GM12878 (cell line): ENCODE measurements at regions not wholly inside any gene's neighbourhood (a gene's known extent, or its start where the extent isn't known, plus 50 kb on each side); places are given as distances from the start of the nearest gene placed in this dataset.

Experiments used
- ATAC-seq: fragments of 200-7000 bp; cut with Tn5 transposase; 3 replicates; pipeline ENCODE4 v1.9.1; 2020; ENCODE audit warnings: mild to moderate bottlenecking, moderate library complexity
- BruUV-seq: library from RNA; stranded (reverse); fragments of 400-500 nt; replicated peaks from 2 replicates; lab custom pipeline; 2021; lab: Mats Ljungman, UMichigan
- CTCF ChIA-PET: fragments of 300-600 bp; sonication (Branson Sonifier 250); formaldehyde crosslinking; extraction: SDS; loops from one replicate; lab custom pipeline; 2021; ENCODE audit warnings: inconsistent platforms; lab: Yijun Ruan, JAX
- POLR2A ChIA-PET: fragments of 350-600 bp; formaldehyde crosslinking; extraction: SDS; loops from one replicate; lab custom pipeline; 2021; ENCODE audit warnings: inconsistent platforms; lab: Charles Lee
- RAD21 ChIA-PET: fragments of 300-600 bp; sonication (Branson Sonifier 250); formaldehyde crosslinking; loops from one replicate; lab custom pipeline; 2023; ENCODE audit warnings: antibody characterized with exemption; ENCODE audit not compliant: unreplicated experiment; lab: Charles Lee
- SMC1A ChIA-PET: fragments of 300-600 bp; sonication (Branson Sonifier 250); formaldehyde crosslinking; loops from one replicate; lab custom pipeline; 2023; ENCODE audit not compliant: unreplicated experiment, uncharacterized antibody; lab: Charles Lee
- DNase-seq: peaks from one replicate; pipeline ENCODE4 v3.0.0-alpha.2; 2011; ENCODE audit warnings: low read depth, low spot score
- FAIRE-seq: peaks from 3 replicates; lab custom pipeline; 2011; peaks lifted over from hg19 to GRCh38; lab: Jason Lieb, UNC
- H2AFZ ChIP-seq: 2 replicates; pipeline ENCODE4 v1.6.0; 2011; ENCODE audit warnings: low read depth, low read length, control low read depth; ENCODE audit not compliant: control insufficient read depth
- H3K27ac ChIP-seq: 2 replicates; pipeline ENCODE4 v1.5.1; 2011; ENCODE audit warnings: control low read depth; ENCODE audit not compliant: control insufficient read depth, insufficient read depth
- H3K27me3 ChIP-seq, 2 experiments: replicated peaks in 1 of 2; 2 replicates each; pipeline versions ENCODE4 v1.6.0 to v1.6.1; 2011; ENCODE audit warnings: low read length in 1 of 2; ENCODE audit not compliant: control insufficient read depth in 2 of 2, insufficient read depth in 2 of 2
- H3K36me3 ChIP-seq, 2 experiments: 2 replicates each; pipeline ENCODE4 v1.5.1; 2011; ENCODE audit warnings: low read length in 1 of 2; ENCODE audit not compliant: control insufficient read depth in 2 of 2, insufficient read depth in 2 of 2
- H3K4me1 ChIP-seq: 2 replicates; pipeline ENCODE4 v1.6.1; 2011; ENCODE audit warnings: mild to moderate bottlenecking, low read length, moderate library complexity, mixed read lengths; ENCODE audit not compliant: control insufficient read depth, insufficient read depth
- H3K4me2 ChIP-seq: 2 replicates; pipeline ENCODE4 v1.6.0; 2011; ENCODE audit warnings: control low read depth; ENCODE audit not compliant: control insufficient read depth, insufficient read depth
- H3K4me3 ChIP-seq: fragments of 200-600 bp; sonication (generic); 2 replicates; pipeline ENCODE4 v1.5.1; 2016
- H3K79me2 ChIP-seq: 2 replicates; pipeline ENCODE4 v1.6.0; 2011; ENCODE audit warnings: low read length; ENCODE audit not compliant: control insufficient read depth, insufficient read depth
- H3K9ac ChIP-seq: 2 replicates; pipeline ENCODE4 v1.8.0; 2011; ENCODE audit warnings: low read length, control low read depth, mixed read lengths; ENCODE audit not compliant: control insufficient read depth, insufficient read depth
- H3K9me3 ChIP-seq: replicated peaks from 3 replicates; pipeline ENCODE4 v1.5.1; 2011; ENCODE audit warnings: mild to moderate bottlenecking, low read length; ENCODE audit not compliant: control insufficient read depth, insufficient read depth
- H4K20me1 ChIP-seq: 2 replicates; pipeline ENCODE4 v1.6.0; 2011; ENCODE audit not compliant: control insufficient read depth, insufficient read depth
- CEBPB ChIP-seq, 2 experiments: fragments of 150-350 bp in 1 of 2; IDR thresholded peaks; 2 replicates each; pipeline ENCODE4 v1.6.1; 2012 to 2014; ENCODE audit warnings: low read depth in 2 of 2, low read length in 2 of 2, borderline replicate concordance in 1 of 2, inconsistent platforms in 1 of 2
- FOS ChIP-seq: IDR thresholded peaks from 3 replicates; pipeline ENCODE4 v1.6.1; 2011; ENCODE audit warnings: borderline replicate concordance; ENCODE audit not compliant: insufficient read length; ENCODE audit errors: extremely low read depth
- MTA2 ChIP-seq: fragments of 450-650 bp; IDR thresholded peaks from 2 replicates; pipeline ENCODE4 v1.6.1; 2016; ENCODE audit warnings: low read depth, mild to moderate bottlenecking, moderate library complexity
- SREBF2 ChIP-seq: IDR thresholded peaks from 2 replicates; pipeline ENCODE4 v1.6.1; 2012; ENCODE audit warnings: mild to moderate bottlenecking, low read length
- WGBS: methylation state at CpG from one replicate; pipeline ENCODE4 v1.1.6; 2016; ENCODE audit warnings: low lambda C conversion rate; ENCODE audit not compliant: insufficient replicate concordance, insufficient coverage; ENCODE audit errors: missing lambda C conversion rate; 5-methylcytosine and 5-hydroxymethylcytosine counted together
- in situ Hi-C: fragments of 300-500 bp; cut with MboI; formaldehyde crosslinking; loops from 9 replicates; pipeline ENCODE4 v1.14.3; 2018; ENCODE audit warnings: mixed read lengths
- intact Hi-C: fragments of 100-400 bp; cut with micrococcal nuclease; formaldehyde crosslinking; loops from one replicate; pipeline ENCODE4 v1.14.2; 2022; ENCODE audit not compliant: unreplicated experiment
- TF ChIP-seq, protein P1 (sequence below): fragments of 450-650 bp; IDR thresholded peaks from 2 replicates; pipeline ENCODE4 v1.6.1; 2016; ENCODE audit warnings: mild to moderate bottlenecking
- TF ChIP-seq, protein P2 (sequence below): fragments of 450-650 bp; IDR thresholded peaks from 2 replicates; pipeline ENCODE4 v1.6.1; 2017; ENCODE audit warnings: low read depth, mild to moderate bottlenecking, moderate library complexity

DNA sequence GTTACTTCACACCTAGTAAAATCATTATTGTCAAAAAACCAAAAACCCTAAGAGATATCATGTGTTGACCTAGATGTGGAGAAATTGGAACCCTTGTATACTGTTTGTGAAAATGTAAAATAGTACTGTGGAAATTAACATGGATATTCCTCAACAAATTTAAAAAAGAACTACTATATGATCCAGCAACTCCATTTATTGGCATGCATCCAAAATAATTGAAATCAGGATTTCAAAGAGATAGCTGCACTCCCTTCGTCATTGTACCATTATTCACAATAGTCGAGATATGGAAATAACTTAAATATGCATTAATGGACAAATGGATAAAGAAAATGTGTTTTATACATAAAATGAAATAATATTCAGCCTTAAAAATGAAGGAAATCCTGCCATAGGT is 105.3 kb upstream of the ZC3H15 start:
- H3K27me3 ChIP-seq: no peaks in the 10 kb centered on the region
- POLR2A ChIA-PET: no interaction called here
- no peak overlapping the region for H3K4me3 ChIP-seq
- CTCF ChIA-PET: no interaction called here
- BruUV-seq: no TSS peak
- in situ Hi-C loops (no loop called here), intact Hi-C loops (no loop called here)
- H3K4me1 ChIP-seq: no peaks in the 10 kb centered on the region
- TF ChIP-seq, protein P1, sequence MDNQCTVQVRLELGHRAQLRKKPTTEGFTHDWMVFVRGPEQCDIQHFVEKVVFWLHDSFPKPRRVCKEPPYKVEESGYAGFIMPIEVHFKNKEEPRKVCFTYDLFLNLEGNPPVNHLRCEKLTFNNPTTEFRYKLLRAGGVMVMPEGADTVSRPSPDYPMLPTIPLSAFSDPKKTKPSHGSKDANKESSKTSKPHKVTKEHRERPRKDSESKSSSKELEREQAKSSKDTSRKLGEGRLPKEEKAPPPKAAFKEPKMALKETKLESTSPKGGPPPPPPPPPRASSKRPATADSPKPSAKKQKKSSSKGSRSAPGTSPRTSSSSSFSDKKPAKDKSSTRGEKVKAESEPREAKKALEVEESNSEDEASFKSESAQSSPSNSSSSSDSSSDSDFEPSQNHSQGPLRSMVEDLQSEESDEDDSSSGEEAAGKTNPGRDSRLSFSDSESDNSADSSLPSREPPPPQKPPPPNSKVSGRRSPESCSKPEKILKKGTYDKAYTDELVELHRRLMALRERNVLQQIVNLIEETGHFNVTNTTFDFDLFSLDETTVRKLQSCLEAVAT: no peak
- TF ChIP-seq FOS: no peak
- TF ChIP-seq, protein P2, sequence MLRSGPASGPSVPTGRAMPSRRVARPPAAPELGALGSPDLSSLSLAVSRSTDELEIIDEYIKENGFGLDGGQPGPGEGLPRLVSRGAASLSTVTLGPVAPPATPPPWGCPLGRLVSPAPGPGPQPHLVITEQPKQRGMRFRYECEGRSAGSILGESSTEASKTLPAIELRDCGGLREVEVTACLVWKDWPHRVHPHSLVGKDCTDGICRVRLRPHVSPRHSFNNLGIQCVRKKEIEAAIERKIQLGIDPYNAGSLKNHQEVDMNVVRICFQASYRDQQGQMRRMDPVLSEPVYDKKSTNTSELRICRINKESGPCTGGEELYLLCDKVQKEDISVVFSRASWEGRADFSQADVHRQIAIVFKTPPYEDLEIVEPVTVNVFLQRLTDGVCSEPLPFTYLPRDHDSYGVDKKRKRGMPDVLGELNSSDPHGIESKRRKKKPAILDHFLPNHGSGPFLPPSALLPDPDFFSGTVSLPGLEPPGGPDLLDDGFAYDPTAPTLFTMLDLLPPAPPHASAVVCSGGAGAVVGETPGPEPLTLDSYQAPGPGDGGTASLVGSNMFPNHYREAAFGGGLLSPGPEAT: no peak
- no peak overlapping the region for H3K27ac ChIP-seq
- no peak for ATAC-seq
- H3K9ac ChIP-seq: no peak overlapping the region
- no peaks in the 10 kb centered on the region for H4K20me1 ChIP-seq
- RAD21 ChIA-PET: no interaction called here
- no peaks in the 10 kb centered on the region for H3K79me2 ChIP-seq
- WGBS: 97% methylated on average over 2 of the region's 2 CpGs
- peaks cover under 1% of the 10 kb centered on the region; the same call in 2 of the 3 replicates for H3K9me3 ChIP-seq
- SMC1A ChIA-PET: no interaction called here
- no peak overlapping the region for H2AFZ ChIP-seq
- H3K4me2 ChIP-seq: no peak overlapping the region
- FAIRE-seq: no peak
- no peaks in the 10 kb centered on the region for H3K36me3 ChIP-seq
- no peak for DNase-seq

DNA sequence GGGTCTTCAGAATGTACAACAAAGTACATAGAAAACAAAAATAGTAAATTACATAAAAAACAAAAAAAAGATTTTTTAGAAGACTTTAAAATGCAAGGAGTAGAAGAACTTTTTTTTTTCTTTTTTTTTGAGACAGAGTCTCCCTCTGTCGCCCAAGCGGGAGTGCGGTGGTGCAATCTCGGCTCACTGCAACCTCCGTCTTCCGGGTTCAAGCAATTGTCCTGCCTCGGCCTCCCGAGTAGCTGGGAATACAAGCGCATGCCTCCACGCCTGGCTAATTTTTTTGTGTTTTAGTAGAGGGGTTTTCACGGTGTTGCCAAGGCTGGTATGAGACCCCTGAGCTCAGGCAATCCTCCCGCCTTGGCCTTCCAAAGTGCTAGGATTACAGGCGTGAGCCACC is 104.5 kb upstream of the ZC3H15 start:
- H3K79me2 ChIP-seq: no peaks in the 10 kb centered on the region
- RAD21 ChIA-PET: no interaction called here
- no peak overlapping the region for H3K4me3 ChIP-seq
- H3K4me1 ChIP-seq: no peaks in the 10 kb centered on the region
- no TSS peak for BruUV-seq
- H2AFZ ChIP-seq: no peak overlapping the region
- no peaks in the 10 kb centered on the region for H4K20me1 ChIP-seq
- intact Hi-C loops (no loop called here), in situ Hi-C loops (no loop called here)
- no peak for DNase-seq
- H3K9me3 ChIP-seq: peaks cover 3% of the 10 kb centered on the region; the same call in 2 of the 3 replicates
- H3K27ac ChIP-seq: no peak overlapping the region
- ATAC-seq: no peak
- SMC1A ChIA-PET: no interaction called here
- H3K9ac ChIP-seq: no peak overlapping the region
- CTCF ChIA-PET: no interaction called here
- 84% methylated on average over 13 of the region's 13 CpGs for WGBS
- no peak overlapping the region for H3K4me2 ChIP-seq
- FAIRE-seq: no peak
- H3K36me3 ChIP-seq: no peaks in the 10 kb centered on the region
- TF ChIP-seq MTA2 (no peak), SREBF2 (no peak), CEBPB (IDR thresholded peaks at IDR 0.05; ENCODE audit: borderline replicate concordance in 1 of 2, low read depth in 2 of 2, low read length in 2 of 2) (no peak)
- no peaks in the 10 kb centered on the region for H3K27me3 ChIP-seq
- POLR2A ChIA-PET: no interaction called here
